ENCODE measurements at regions not wholly inside any gene's neighbourhood (a gene's known extent, or its start where the extent isn't known, plus 50 kb on each side); places are given as distances from the start of the nearest gene placed in this dataset.

- Histone ChIP-seq H4K20me1 (ENCODE audit: control insufficient read depth, insufficient read depth) (no peaks in the 10 kb centered on the region), H3K27ac (ENCODE audit: control insufficient read depth, insufficient read depth) (no peak overlapping the region), H2AFZ (ENCODE audit: control insufficient read depth, low read depth, low read length) (no peak overlapping the region), H3K4me1 (ENCODE audit: control insufficient read depth, insufficient read depth, low read length) (no peaks in the 10 kb centered on the region), H3K79me2 (ENCODE audit: control insufficient read depth, insufficient read depth, low read length) (no peaks in the 10 kb centered on the region), H3K27me3 (replicated peaks in 1 of 2; ENCODE audit: control insufficient read depth in 2 of 2, insufficient read depth in 2 of 2, low read length in 1 of 2) (no peaks in the 10 kb centered on the region), H3K36me3 (ENCODE audit: control insufficient read depth in 2 of 2, insufficient read depth in 2 of 2, low read length in 1 of 2) (no peaks in the 10 kb centered on the region), H3K4me3 (no peak overlapping the region), H3K9me3 (replicated peaks; ENCODE audit: control insufficient read depth, insufficient read depth, low read length) (no peaks in the 10 kb centered on the region), H3K9ac (ENCODE audit: control insufficient read depth, insufficient read depth, low read length) (no peak overlapping the region), H3K4me2 (ENCODE audit: control insufficient read depth, insufficient read depth) (no peak overlapping the region)
- SMC1A ChIA-PET (ENCODE audit: uncharacterized antibody, unreplicated experiment) = no interaction called here
- intact Hi-C loops (cut with micrococcal nuclease; ENCODE audit: unreplicated experiment) = loop anchor here (10.0 kb wide), 2 partner anchors 738 to 1378 kb away; no protein-coding TSS in a partner anchor
- CTCF ChIA-PET = no interaction called here
- 33% methylated on average over 3 of the region's 3 CpGs for WGBS (ENCODE audit: insufficient coverage, insufficient replicate concordance, low lambda C conversion rate, missing lambda C conversion rate)
- BruUV-seq (replicated peaks) = no TSS peak
- RAD21 ChIA-PET (ENCODE audit: unreplicated experiment) = no interaction called here
- ATAC-seq (no peak), FAIRE-seq (no peak), DNase-seq (ENCODE audit: low read depth, low spot score) (no peak)
- in situ Hi-C loops (cut with MboI) = no loop called here
- no peak for TF ChIP-seq SRF (IDR thresholded peaks at IDR 0.05; ENCODE audit: low read depth in 2 of 2, low read length in 2 of 2)
- no peak for TF ChIP-seq STAT1 (conservative IDR thresholded peaks at IDR 0.05)
- TF ChIP-seq ASH2L (IDR thresholded peaks at IDR 0.05; ENCODE audit: borderline replicate concordance, low read depth) = no peak
- TF ChIP-seq IKZF2 (IDR thresholded peaks at IDR 0.05) = no peak
- TF ChIP-seq BHLHE40 (IDR thresholded peaks at IDR 0.05; ENCODE audit: borderline replicate concordance in 1 of 2, low read depth in 2 of 2, low read length in 1 of 2) = no peak
- no peak for TF ChIP-seq ZNF24 (IDR thresholded peaks at IDR 0.05)
- no peak for TF ChIP-seq BCL3 (IDR thresholded peaks at IDR 0.05; ENCODE audit: borderline replicate concordance, insufficient read depth, low read depth, low read length, poor library complexity, severe bottlenecking)
- TF ChIP-seq EZH2 (IDR thresholded peaks at IDR 0.05; ENCODE audit: borderline replicate concordance, control insufficient read depth, low read depth, low read length) = no peak
- TF ChIP-seq HDAC2 (IDR thresholded peaks at IDR 0.05) = no peak
- TF ChIP-seq RELA (IDR thresholded peaks at IDR 0.05; ENCODE audit: borderline replicate concordance, partially characterized antibody) = no peak
- TF ChIP-seq YBX1 (IDR thresholded peaks at IDR 0.05) = no peak
- no peak for TF ChIP-seq ZBTB4 (CRISPR knock-in tag; IDR thresholded peaks at IDR 0.05)
- TF ChIP-seq PAX5 (IDR thresholded peaks at IDR 0.05; ENCODE audit: borderline replicate concordance, low read depth, low read length) = no peak
- TF ChIP-seq PKNOX1 (IDR thresholded peaks at IDR 0.05) = no peak
- TF ChIP-seq IKZF1 (conservative IDR thresholded peaks at IDR 0.05) = no peak
- TF ChIP-seq MEF2B (IDR thresholded peaks at IDR 0.05; ENCODE audit: partially characterized antibody, poor library complexity, severe bottlenecking) = no peak
- POLR2A ChIA-PET = no interaction called here
Observed at GRCh38 chr15:35756623-35757022, 210.7 kb upstream of the DPH6 start.

Data from GM12878 (cell line).